ENCODE measurements at regions not wholly inside any gene's neighbourhood (a gene's known extent, or its start where the extent isn't known, plus 50 kb on each side); places are given as distances from the start of the nearest gene placed in this dataset.

- no TSS peak for BruUV-seq (replicated peaks)
- no peak for TF ChIP-seq NKRF (conservative IDR thresholded peaks at IDR 0.05)
- no peak for TF ChIP-seq ZBED1 (IDR thresholded peaks at IDR 0.05; ENCODE audit: borderline replicate concordance)
- TF ChIP-seq RELA (IDR thresholded peaks at IDR 0.05; ENCODE audit: borderline replicate concordance, partially characterized antibody), result no peak
- TF ChIP-seq SIN3A (IDR thresholded peaks at IDR 0.05; ENCODE audit: low read depth, low read length), result no peak
- TF ChIP-seq FOXM1 (IDR thresholded peaks at IDR 0.05; ENCODE audit: low read depth, low read length), result no peak
- TF ChIP-seq NRF1 (conservative IDR thresholded peaks at IDR 0.05; ENCODE audit: low read depth, low read length), result no peak
- no peak for TF ChIP-seq PKNOX1 (IDR thresholded peaks at IDR 0.05)
- no peak for TF ChIP-seq USF2 (IDR thresholded peaks at IDR 0.05; ENCODE audit: borderline replicate concordance, low read depth, low read length)
- TF ChIP-seq TAF1 (IDR thresholded peaks at IDR 0.05; ENCODE audit: borderline replicate concordance, low read depth, low read length), result no peak
- Histone ChIP-seq H3K27me3 (replicated peaks in 1 of 2; ENCODE audit: control insufficient read depth in 2 of 2, insufficient read depth in 2 of 2, low read length in 1 of 2) (no peaks in the 10 kb centered on the region), H2AFZ (ENCODE audit: control insufficient read depth, low read depth, low read length) (no peak overlapping the region), H3K9ac (ENCODE audit: control insufficient read depth, insufficient read depth, low read length) (no peak overlapping the region), H3K79me2 (ENCODE audit: control insufficient read depth, insufficient read depth, low read length) (no peaks in the 10 kb centered on the region), H3K9me3 (replicated peaks; ENCODE audit: control insufficient read depth, insufficient read depth, low read length) (no peaks in the 10 kb centered on the region), H3K4me1 (ENCODE audit: control insufficient read depth, insufficient read depth, low read length) (no peaks in the 10 kb centered on the region), H3K36me3 (ENCODE audit: control insufficient read depth in 2 of 2, insufficient read depth in 2 of 2, low read length in 1 of 2) (no peaks in the 10 kb centered on the region), H3K4me3 (no peak overlapping the region), H3K4me2 (ENCODE audit: control insufficient read depth, insufficient read depth) (no peak overlapping the region), H4K20me1 (ENCODE audit: control insufficient read depth, insufficient read depth) (no peaks in the 10 kb centered on the region), H3K27ac (ENCODE audit: control insufficient read depth, insufficient read depth) (no peak overlapping the region)
- RAD21 ChIA-PET (ENCODE audit: unreplicated experiment), result no interaction called here
- SMC1A ChIA-PET (ENCODE audit: uncharacterized antibody, unreplicated experiment), result no interaction called here
- intact Hi-C loops (cut with micrococcal nuclease; ENCODE audit: unreplicated experiment) (no loop called here), in situ Hi-C loops (cut with MboI) (no loop called here)
- FAIRE-seq (no peak), DNase-seq (ENCODE audit: low read depth, low spot score) (no peak), ATAC-seq (no peak)
- CTCF ChIA-PET, result interaction anchor here (1.0 kb wide), 1 partner anchor 27 kb away, joined by 3 read pairs; no protein-coding TSS in a partner anchor
- WGBS (ENCODE audit: insufficient coverage, insufficient replicate concordance, low lambda C conversion rate, missing lambda C conversion rate), result 86% methylated on average over 1 of the region's 1 CpG
- POLR2A ChIA-PET, result no interaction called here
Measured at GRCh38 chr4:43959976-43960375, 488.6 kb downstream of the KCTD8 start.

Data from GM12878 (cell line).